ENCODE measurements at regions not wholly inside any gene's neighbourhood (a gene's known extent, or its start where the extent isn't known, plus 50 kb on each side); places are given as distances from the start of the nearest gene placed in this dataset.

- Histone ChIP-seq H3K27me3 (ENCODE audit: control insufficient read depth in 1 of 2, insufficient read depth in 2 of 2, low read length in 2 of 2) (peaks cover 0 to 10% of the 10 kb centered on the region in 2 experiments), H3K36me3 (ENCODE audit: insufficient read depth, low read length) (no peaks in the 10 kb centered on the region), H3K27ac (ENCODE audit: low read depth in 1 of 2, low read length in 2 of 2) (no peak overlapping the region), H3K4me3 (ENCODE audit: low read length) (no peak overlapping the region), H3K9me3 (ENCODE audit: control insufficient read depth in 1 of 2, insufficient read depth in 1 of 2, low read length in 2 of 2) (peaks cover 0 to under 1% of the 10 kb centered on the region in 2 experiments), H3K4me1 (ENCODE audit: insufficient read depth, low read length) (no peaks in the 10 kb centered on the region)
- ChIA-PET CTCF (no interaction called here), POLR2A (no interaction called here)
- H3K4me1 Mint-ChIP-seq (ENCODE audit: low read depth) = no peaks in the 10 kb centered on the region
- no peak for TF ChIP-seq CTCF (IDR thresholded peaks at IDR 0.05)
- no peak for DNase-seq
- no peaks in the 10 kb centered on the region for H3K36me3 Mint-ChIP-seq (ENCODE audit: low read depth)
- intact Hi-C loops (cut with DNase I, micrococcal nuclease) = no loop called here
- no peaks in the 10 kb centered on the region for H3K9me3 Mint-ChIP-seq
- H3K4me3 Mint-ChIP-seq = no peak overlapping the region
- ATAC-seq (ENCODE audit: poor library complexity) = no peak
- H3K27me3 Mint-ChIP-seq = peaks cover 13% of the 10 kb centered on the region
- no peak overlapping the region for H3K27ac Mint-ChIP-seq
These were observed 54.8 kb upstream of the FBXL17 start for GRCh38 chr5:108436696-108437095.

GRCh38 chr5:108433600-108433999 is 51.7 kb upstream of the FBXL17 start:
- H3K4me1 Mint-ChIP-seq (ENCODE audit: low read depth) = no peaks in the 10 kb centered on the region
- H3K9me3 Mint-ChIP-seq = no peaks in the 10 kb centered on the region
- H3K36me3 Mint-ChIP-seq (ENCODE audit: low read depth) = no peaks in the 10 kb centered on the region
- CTCF ChIA-PET = no interaction called here
- peaks cover 13% of the 10 kb centered on the region for H3K27me3 Mint-ChIP-seq
- Histone ChIP-seq H3K4me1 (ENCODE audit: insufficient read depth, low read length) (no peaks in the 10 kb centered on the region), H3K4me3 (ENCODE audit: low read length) (no peak overlapping the region), H3K27me3 (ENCODE audit: control insufficient read depth in 1 of 2, insufficient read depth in 2 of 2, low read length in 2 of 2) (peaks cover 6 to 10% of the 10 kb centered on the region in 2 experiments), H3K9me3 (ENCODE audit: control insufficient read depth in 1 of 2, insufficient read depth in 1 of 2, low read length in 2 of 2) (no peaks in the 10 kb centered on the region), H3K27ac (ENCODE audit: low read depth in 1 of 2, low read length in 2 of 2) (no peak overlapping the region), H3K36me3 (ENCODE audit: insufficient read depth, low read length) (no peaks in the 10 kb centered on the region)
- H3K4me3 Mint-ChIP-seq = no peak overlapping the region
- intact Hi-C loops (cut with DNase I, micrococcal nuclease) = no loop called here
- ATAC-seq (ENCODE audit: poor library complexity) (no peak), DNase-seq (no peak)
- POLR2A ChIA-PET = no interaction called here
- TF ChIP-seq CTCF (IDR thresholded peaks at IDR 0.05) = no peak
- H3K27ac Mint-ChIP-seq = no peak overlapping the region

- H3K27me3 Mint-ChIP-seq = peaks cover 17% of the 10 kb centered on the region
- ATAC-seq (ENCODE audit: poor library complexity) = no peak
- no peaks in the 10 kb centered on the region for H3K4me1 Mint-ChIP-seq (ENCODE audit: low read depth)
- DNase-seq = no peak
- CTCF ChIA-PET = no interaction called here
- Histone ChIP-seq H3K4me3 (ENCODE audit: low read length) (no peak overlapping the region), H3K4me1 (ENCODE audit: insufficient read depth, low read length) (no peaks in the 10 kb centered on the region), H3K9me3 (ENCODE audit: control insufficient read depth in 1 of 2, insufficient read depth in 1 of 2, low read length in 2 of 2) (no peaks in the 10 kb centered on the region), H3K27me3 (ENCODE audit: control insufficient read depth in 1 of 2, insufficient read depth in 2 of 2, low read length in 2 of 2) (peaks cover 6 to 9% of the 10 kb centered on the region in 2 experiments), H3K36me3 (ENCODE audit: insufficient read depth, low read length) (no peaks in the 10 kb centered on the region), H3K27ac (ENCODE audit: low read depth in 1 of 2, low read length in 2 of 2) (no peak overlapping the region)
- H3K9me3 Mint-ChIP-seq = no peaks in the 10 kb centered on the region
- no peak for TF ChIP-seq CTCF (IDR thresholded peaks at IDR 0.05)
- H3K27ac Mint-ChIP-seq = no peak overlapping the region
- H3K36me3 Mint-ChIP-seq (ENCODE audit: low read depth) = no peaks in the 10 kb centered on the region
- POLR2A ChIA-PET = no interaction called here
- H3K4me3 Mint-ChIP-seq = no peak overlapping the region
- intact Hi-C loops (cut with DNase I, micrococcal nuclease) = no loop called here
These were observed 50.1 kb upstream of the FBXL17 start for GRCh38 chr5:108432024-108432423.

All from CD4-positive, alpha-beta T cell (primary cell).